Mesenchymal stem cell (in vitro differentiated cells and primary cell): ENCODE measurements at regions not wholly inside any gene's neighbourhood (a gene's known extent, or its start where the extent isn't known, plus 50 kb on each side); places are given as distances from the start of the nearest gene placed in this dataset.

Experiments
- DNase-seq: peaks from one replicate; pipeline ENCODE4 v3.0.0-alpha.2; 2013
- H2AFZ ChIP-seq: one replicate; pipeline ENCODE4 v1.6.1; 2013; ENCODE audit warnings: low read depth, mild to moderate bottlenecking, control low read depth, inconsistent platforms, low read length, moderate library complexity
- H2AK5ac ChIP-seq: 2 replicates; pipeline ENCODE4 v1.6.1; 2013; ENCODE audit warnings: low read length, moderate library complexity, mild to moderate bottlenecking, inconsistent platforms; ENCODE audit not compliant: severe bottlenecking
- H2BK120ac ChIP-seq: one replicate; pipeline ENCODE4 v1.6.1; 2013; ENCODE audit warnings: low read depth, mild to moderate bottlenecking, inconsistent platforms, low read length, moderate library complexity
- H2BK12ac ChIP-seq, 2 experiments: one replicate each; pipeline ENCODE4 v1.6.1; 2013; ENCODE audit warnings: inconsistent platforms in 2 of 2, low read length in 2 of 2, mild to moderate bottlenecking in 2 of 2, moderate library complexity in 2 of 2, control low read depth in 1 of 2
- H2BK15ac ChIP-seq: one replicate; pipeline ENCODE4 v1.6.1; 2013; ENCODE audit warnings: mild to moderate bottlenecking, low read depth, inconsistent platforms; ENCODE audit not compliant: poor library complexity, severe bottlenecking
- H2BK5ac ChIP-seq: 2 replicates; pipeline ENCODE4 v1.6.1; 2013; ENCODE audit warnings: low read depth, mild to moderate bottlenecking, low read length, control low read depth, inconsistent platforms; ENCODE audit not compliant: poor library complexity, severe bottlenecking
- H3K14ac ChIP-seq, 2 experiments: one replicate each; pipeline ENCODE4 v1.6.1; 2013; ENCODE audit warnings: inconsistent platforms in 2 of 2, low read length in 2 of 2, control low read depth in 1 of 2, mild to moderate bottlenecking in 1 of 2, moderate library complexity in 1 of 2
- H3K18ac ChIP-seq, 2 experiments: one replicate each; pipeline ENCODE4 v1.6.1; 2013; ENCODE audit warnings: inconsistent platforms in 2 of 2, low read length in 2 of 2, control low read depth in 1 of 2, low read depth in 1 of 2, mild to moderate bottlenecking in 1 of 2
- H3K23ac ChIP-seq, 2 experiments: one replicate each; pipeline ENCODE4 v1.6.1; 2013; ENCODE audit warnings: inconsistent platforms in 2 of 2, low read length in 2 of 2, mild to moderate bottlenecking in 2 of 2, moderate library complexity in 2 of 2, control low read depth in 1 of 2
- H3K27ac ChIP-seq: 2 replicates; pipeline ENCODE4 v1.5.1; 2013; ENCODE audit warnings: mild to moderate bottlenecking, moderate library complexity, low read length, control low read depth, inconsistent platforms; ENCODE audit not compliant: poor library complexity, severe bottlenecking
- H3K27me3 ChIP-seq, 2 experiments: 2 replicates each; pipeline versions ENCODE4 v1.6.1 to v1.7.0; 2013; ENCODE audit warnings: low read length in 2 of 2, mild to moderate bottlenecking in 2 of 2, moderate library complexity in 2 of 2, control low read depth in 1 of 2, inconsistent platforms in 1 of 2; ENCODE audit not compliant: control insufficient read depth in 1 of 2, insufficient read depth in 1 of 2
- H3K36me3 ChIP-seq, 2 experiments: 2 replicates each; pipeline versions ENCODE4 v1.6.1 to v1.7.0; 2013; ENCODE audit warnings: low read length in 2 of 2, control low read depth in 1 of 2, inconsistent platforms in 1 of 2, low read depth in 1 of 2, mild to moderate bottlenecking in 1 of 2; ENCODE audit not compliant: insufficient read depth in 2 of 2, control insufficient read depth in 1 of 2
- H3K4ac ChIP-seq, 2 experiments: one replicate each; pipeline ENCODE4 v1.6.1; 2013; ENCODE audit warnings: inconsistent platforms in 2 of 2, low read length in 2 of 2, mild to moderate bottlenecking in 2 of 2, moderate library complexity in 2 of 2, control low read depth in 1 of 2, low read depth in 1 of 2
- H3K4me1 ChIP-seq: 2 replicates; pipeline ENCODE4 v1.6.1; 2013; ENCODE audit warnings: low read depth, low read length, control low read depth; ENCODE audit not compliant: control insufficient read depth, insufficient read depth
- H3K4me2 ChIP-seq: 2 replicates; pipeline ENCODE4 v1.6.1; 2013; ENCODE audit warnings: low read length, mild to moderate bottlenecking, inconsistent platforms; ENCODE audit not compliant: poor library complexity, severe bottlenecking
- H3K4me3 ChIP-seq, 2 experiments: 2 replicates each; pipeline versions ENCODE4 v1.5.1 to v1.7.0; 2013; ENCODE audit warnings: low read length in 2 of 2, mild to moderate bottlenecking in 2 of 2, control low read depth in 1 of 2, low read depth in 1 of 2; ENCODE audit not compliant: insufficient read depth in 1 of 2
- H3K79me1 ChIP-seq: replicated peaks from 2 replicates; pipeline ENCODE4 v1.6.1; 2013; ENCODE audit warnings: mild to moderate bottlenecking, control low read depth, low read length, inconsistent platforms; ENCODE audit not compliant: poor library complexity, severe bottlenecking
- H3K9ac ChIP-seq: 2 replicates; pipeline ENCODE4 v1.7.0; 2013; ENCODE audit warnings: mild to moderate bottlenecking, low read length, moderate library complexity
- H3K9me3 ChIP-seq: 2 replicates; pipeline ENCODE4 v1.7.0; 2013; ENCODE audit warnings: mild to moderate bottlenecking, low read length; ENCODE audit not compliant: control insufficient read depth
- H4K8ac ChIP-seq: one replicate; pipeline ENCODE4 v1.6.1; 2013; ENCODE audit warnings: inconsistent platforms, mild to moderate bottlenecking, low read length, moderate library complexity
- H4K91ac ChIP-seq: one replicate; pipeline ENCODE4 v1.6.1; 2013; ENCODE audit warnings: mild to moderate bottlenecking, low read length, inconsistent platforms
- WGBS: methylation state at CpG from one replicate; pipeline ENCODE4 v1.1.7; 2013; ENCODE audit warnings: mixed read lengths; 5-methylcytosine and 5-hydroxymethylcytosine counted together

DNA sequence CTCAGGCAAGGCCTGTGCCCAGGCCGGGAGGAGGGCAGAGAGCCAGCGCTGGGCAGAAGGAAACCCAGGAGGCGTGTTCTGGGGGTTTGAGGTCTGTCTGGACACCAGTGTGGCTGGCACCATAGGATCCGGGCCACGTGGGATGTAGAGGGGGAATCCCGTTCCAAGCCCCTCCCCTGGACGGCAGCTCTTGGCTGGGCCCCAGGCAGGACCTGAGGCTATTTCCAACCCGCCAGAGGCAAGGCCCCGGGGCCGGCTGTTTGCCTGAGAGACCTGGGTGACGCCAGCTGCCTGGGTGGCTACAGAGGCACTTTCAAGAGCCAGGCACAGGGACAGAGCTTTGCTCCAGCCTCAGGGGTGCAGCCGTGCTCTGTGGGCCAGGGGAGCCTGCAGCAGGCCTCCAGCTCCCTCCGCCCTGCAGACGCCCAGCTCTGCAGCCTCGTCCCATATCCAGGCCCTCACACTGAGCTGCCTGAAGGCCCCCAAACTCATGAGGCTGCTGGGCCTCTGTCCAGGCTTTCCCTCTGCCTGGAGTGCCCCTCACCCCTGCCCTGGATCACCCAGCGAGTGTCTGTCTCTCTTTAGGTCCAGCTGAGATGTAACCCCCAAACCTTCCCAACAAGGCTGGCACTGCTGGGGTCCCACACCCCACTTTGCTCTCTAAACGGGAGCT, 56.6 kb upstream of the EGFL7 start:
- Histone ChIP-seq H3K4me1 (peaks cover 38% of the 10 kb centered on the region), H2AK5ac (no peak overlapping the region), H3K9ac (no peak overlapping the region), H4K91ac (peak overlapping the region; percentile 83), H3K4me3 (no peak overlapping the region), H3K4me2 (no peak overlapping the region), H3K27ac (no peak overlapping the region), H3K27me3 (peaks cover 0 to 56% of the 10 kb centered on the region in 2 experiments), H3K79me1 (no peaks in the 10 kb centered on the region), H3K18ac (peak overlapping the region; percentile 19 to 70), H2AFZ (no peak overlapping the region), H2BK12ac (peak overlapping the region; percentile 64 to 91), H3K36me3 (no peaks in the 10 kb centered on the region), H2BK15ac (peak overlapping the region; percentile 95), H2BK5ac (no peak overlapping the region), H3K14ac (peak overlapping the region in 1 of 2 experiments; percentile 89), H2BK120ac (peak overlapping the region; percentile 64), H3K23ac (peak overlapping the region in 1 of 2 experiments; percentile 74), H3K9me3 (no peaks in the 10 kb centered on the region), H4K8ac (peak overlapping the region; percentile 62), H3K4ac (peak overlapping the region in 1 of 2 experiments; percentile 74)
- 84% methylated on average over 17 of the region's 17 CpGs for WGBS
- DNase-seq, result no peak

- peak overlapping the region in 1 of 2 experiments; percentile 40 for H3K18ac ChIP-seq
- DNase-seq, result no peak
- no peak overlapping the region for H3K4me2 ChIP-seq
- H3K9me3 ChIP-seq, result no peaks in the 10 kb centered on the region
- H3K4me1 ChIP-seq, result peaks cover 39% of the 10 kb centered on the region
- no peak overlapping the region for H3K4ac ChIP-seq
- H2BK5ac ChIP-seq, result no peak overlapping the region
- H3K14ac ChIP-seq, result no peak overlapping the region
- H3K79me1 ChIP-seq, result no peaks in the 10 kb centered on the region
- H3K36me3 ChIP-seq, result no peaks in the 10 kb centered on the region
- no peak overlapping the region for H3K9ac ChIP-seq
- H3K27me3 ChIP-seq, result peaks cover 0 to 65% of the 10 kb centered on the region in 2 experiments
- no peak overlapping the region for H2BK120ac ChIP-seq
- H2AFZ ChIP-seq, result no peak overlapping the region
- no peak overlapping the region for H3K4me3 ChIP-seq
- H4K91ac ChIP-seq, result peak overlapping the region; percentile 87
- no peak overlapping the region for H2AK5ac ChIP-seq
- H2BK12ac ChIP-seq, result peak overlapping the region; percentile 28 to 45
- no peak overlapping the region for H3K23ac ChIP-seq
- no peak overlapping the region for H3K27ac ChIP-seq
- WGBS, result 76% methylated on average over 26 of the region's 26 CpGs
- peak overlapping the region; percentile 34 for H2BK15ac ChIP-seq
- no peak overlapping the region for H4K8ac ChIP-seq
Observed at GRCh38 chr9:136604823-136605525, 57.7 kb upstream of the EGFL7 start.

DNA sequence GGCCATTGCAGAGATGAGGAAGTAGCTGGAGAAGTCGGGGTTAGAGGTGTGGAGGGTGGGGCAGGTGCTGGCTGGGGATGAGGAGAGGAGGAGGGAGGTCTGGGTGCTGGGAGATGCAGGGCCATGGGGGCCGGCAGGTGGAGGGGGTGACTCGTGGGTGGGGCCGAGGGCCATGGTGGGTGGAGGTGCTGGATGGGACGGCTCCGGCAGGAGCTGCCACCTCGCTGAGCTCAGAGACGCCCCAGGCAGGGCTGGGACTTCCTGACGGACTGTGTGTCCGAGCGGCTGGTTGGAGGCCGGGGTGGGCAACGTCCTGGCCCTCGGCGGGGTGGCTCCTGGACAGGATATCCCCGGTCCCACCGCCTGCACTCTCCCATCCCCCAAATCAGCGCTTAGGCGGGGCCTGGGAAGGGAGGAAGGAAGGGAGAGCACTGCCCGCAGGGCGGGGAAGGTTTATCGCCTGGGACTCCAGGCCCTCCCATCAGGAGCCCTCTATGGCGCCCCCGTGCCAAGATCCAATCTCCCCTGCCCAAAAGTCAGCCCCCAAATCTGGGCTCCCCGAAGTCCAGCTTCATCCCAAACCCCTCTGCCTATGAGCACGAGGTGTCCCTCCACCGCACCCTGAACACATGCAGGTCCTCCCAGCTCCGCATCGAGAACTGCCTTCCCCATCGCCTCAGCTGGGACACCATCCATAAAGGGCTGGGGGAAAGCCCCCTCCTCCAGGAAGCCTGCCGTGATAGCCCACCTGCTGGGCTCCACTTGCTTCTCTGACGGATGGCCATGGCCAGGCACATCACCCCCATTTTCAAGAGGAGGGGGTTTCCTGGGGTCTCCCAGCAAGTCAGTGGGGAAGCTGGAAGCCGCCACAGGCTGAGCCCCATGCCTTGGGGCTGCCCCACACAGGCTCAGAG, 58.3 kb upstream of the NOTCH1 start:
- no peak overlapping the region for H3K4me3 ChIP-seq
- peak overlapping the region in 1 of 2 experiments; percentile 75 for H2BK12ac ChIP-seq
- no peak overlapping the region for H2AK5ac ChIP-seq
- peak overlapping the region; percentile 55 for H4K8ac ChIP-seq
- no peaks in the 10 kb centered on the region for H3K9me3 ChIP-seq
- H3K79me1 ChIP-seq, result no peaks in the 10 kb centered on the region
- H3K4me1 ChIP-seq, result peaks cover 46% of the 10 kb centered on the region
- peak overlapping the region; percentile 2 for H2BK120ac ChIP-seq
- H3K9ac ChIP-seq, result no peak overlapping the region
- H3K4me2 ChIP-seq, result no peak overlapping the region
- H2AFZ ChIP-seq, result no peak overlapping the region
- H3K36me3 ChIP-seq, result no peaks in the 10 kb centered on the region
- peak overlapping the region in 1 of 2 experiments; percentile 16 for H3K18ac ChIP-seq
- H3K27me3 ChIP-seq, result peaks cover 5 to 67% of the 10 kb centered on the region in 2 experiments
- peak overlapping the region; percentile 18 for H4K91ac ChIP-seq
- no peak overlapping the region for H3K4ac ChIP-seq
- DNase-seq, result no peak
- 62% methylated on average over 24 of the region's 33 CpGs for WGBS
- H2BK5ac ChIP-seq, result no peak overlapping the region
- H3K27ac ChIP-seq, result no peak overlapping the region
- no peak overlapping the region for H3K23ac ChIP-seq
- no peak overlapping the region for H3K14ac ChIP-seq
- peak overlapping the region; percentile 52 for H2BK15ac ChIP-seq
